ENCODE measurements at regions not wholly inside any gene's neighbourhood (a gene's known extent, or its start where the extent isn't known, plus 50 kb on each side); places are given as distances from the start of the nearest gene placed in this dataset. TPM values are rescaled to one million over a fixed set of nuclear protein-coding genes. Genes with fewer than 3 reads are reported as not detected.

DNA sequence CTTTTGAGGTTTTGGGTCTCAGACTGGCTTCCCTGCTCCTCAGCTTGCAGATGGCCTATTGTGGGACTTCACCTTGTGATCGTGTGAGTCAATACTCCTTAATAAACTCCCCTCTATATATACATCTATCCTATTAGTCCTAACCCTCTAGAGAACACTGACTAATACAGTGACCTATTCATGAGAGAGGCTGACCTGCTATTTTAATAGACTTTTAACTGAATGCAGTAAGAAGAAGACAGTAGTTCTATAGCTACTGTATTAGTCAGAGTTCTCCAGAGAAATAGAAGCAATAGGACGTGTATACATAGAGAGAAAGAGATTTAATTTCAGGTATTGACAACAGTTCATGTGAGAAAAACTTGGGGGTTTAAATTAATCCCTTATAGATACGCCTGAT is 53.3 kb upstream of the SMLR1 start:
- H3K4me3 ChIP-seq, result no peak overlapping the region
- H3K27me3 ChIP-seq, result no peaks in the 10 kb centered on the region
- H3K9me2 ChIP-seq (replicated peaks; ENCODE audit: insufficient read depth), result no peaks in the 10 kb centered on the region
- TF ChIP-seq EZH2 (IDR thresholded peaks at IDR 0.05; ENCODE audit: borderline replicate concordance) (no peak), EZH2phosphoT487 (IDR thresholded peaks at IDR 0.05; ENCODE audit: low read depth, severe bottlenecking, unreplicated experiment) (no peak)
- TF ChIP-seq, protein P1, sequence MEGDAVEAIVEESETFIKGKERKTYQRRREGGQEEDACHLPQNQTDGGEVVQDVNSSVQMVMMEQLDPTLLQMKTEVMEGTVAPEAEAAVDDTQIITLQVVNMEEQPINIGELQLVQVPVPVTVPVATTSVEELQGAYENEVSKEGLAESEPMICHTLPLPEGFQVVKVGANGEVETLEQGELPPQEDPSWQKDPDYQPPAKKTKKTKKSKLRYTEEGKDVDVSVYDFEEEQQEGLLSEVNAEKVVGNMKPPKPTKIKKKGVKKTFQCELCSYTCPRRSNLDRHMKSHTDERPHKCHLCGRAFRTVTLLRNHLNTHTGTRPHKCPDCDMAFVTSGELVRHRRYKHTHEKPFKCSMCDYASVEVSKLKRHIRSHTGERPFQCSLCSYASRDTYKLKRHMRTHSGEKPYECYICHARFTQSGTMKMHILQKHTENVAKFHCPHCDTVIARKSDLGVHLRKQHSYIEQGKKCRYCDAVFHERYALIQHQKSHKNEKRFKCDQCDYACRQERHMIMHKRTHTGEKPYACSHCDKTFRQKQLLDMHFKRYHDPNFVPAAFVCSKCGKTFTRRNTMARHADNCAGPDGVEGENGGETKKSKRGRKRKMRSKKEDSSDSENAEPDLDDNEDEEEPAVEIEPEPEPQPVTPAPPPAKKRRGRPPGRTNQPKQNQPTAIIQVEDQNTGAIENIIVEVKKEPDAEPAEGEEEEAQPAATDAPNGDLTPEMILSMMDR (IDR thresholded peaks at IDR 0.05; ENCODE audit: poor library complexity), result no peak
- H3K27ac ChIP-seq, result no peak overlapping the region
- H4K20me1 ChIP-seq (ENCODE audit: insufficient read depth, poor library complexity, severe bottlenecking), result no peaks in the 10 kb centered on the region
- WGBS (ENCODE audit: low lambda C conversion rate, missing lambda C conversion rate), result 91% methylated on average over 3 of the region's 3 CpGs
- no peak overlapping the region for H2AFZ ChIP-seq
- H3K4me1 ChIP-seq (ENCODE audit: insufficient read depth), result peaks cover 4% of the 10 kb centered on the region
- DNase-seq (ENCODE audit: low spot score), result no peak
- no peak overlapping the region for H3K4me2 ChIP-seq
- no peaks in the 10 kb centered on the region for H3K36me3 ChIP-seq (replicated peaks; ENCODE audit: insufficient read depth, low read depth)
- no peaks in the 10 kb centered on the region for H3K9me3 ChIP-seq (ENCODE audit: low read depth)
- H3K79me2 ChIP-seq, result no peaks in the 10 kb centered on the region

DNA sequence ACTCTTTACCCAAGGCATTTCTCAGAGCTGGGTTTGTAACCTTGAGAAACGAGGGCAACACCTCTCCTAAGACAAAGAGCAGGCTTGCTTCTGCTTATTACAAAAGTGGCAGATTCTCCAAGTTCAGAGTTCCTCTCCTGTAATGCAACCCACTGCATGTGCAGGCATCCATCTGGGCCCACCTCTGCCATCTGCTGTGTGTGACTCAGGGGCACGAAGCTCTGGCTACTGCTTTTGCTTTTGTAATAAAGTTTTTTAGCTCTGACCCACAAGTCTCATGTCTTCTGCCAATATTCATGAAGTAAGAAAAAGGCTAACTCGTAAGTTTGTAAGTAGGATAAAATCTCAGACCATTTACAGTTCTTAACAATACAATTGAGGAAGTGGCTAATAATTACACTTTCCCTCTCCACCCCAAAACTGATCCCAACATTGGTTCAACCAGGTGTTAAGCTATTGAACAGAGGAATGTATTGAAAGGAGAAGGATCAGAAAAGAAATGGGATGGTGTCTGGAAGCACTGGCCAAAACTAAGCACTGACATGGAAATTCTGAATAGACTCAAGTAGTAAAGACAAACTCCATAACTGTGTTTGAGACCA is 51.7 kb upstream of the SMLR1 start:
- no peak overlapping the region for H2AFZ ChIP-seq
- H3K4me3 ChIP-seq, result no peak overlapping the region
- WGBS (ENCODE audit: low lambda C conversion rate, missing lambda C conversion rate), result 74% methylated on average over 3 of the region's 3 CpGs
- no peak for TF ChIP-seq EZH2phosphoT487 (IDR thresholded peaks at IDR 0.05; ENCODE audit: low read depth, severe bottlenecking, unreplicated experiment)
- TF ChIP-seq EZH2 (IDR thresholded peaks at IDR 0.05; ENCODE audit: borderline replicate concordance), result no peak
- TF ChIP-seq, protein P1 (IDR thresholded peaks at IDR 0.05; ENCODE audit: poor library complexity), result no peak
- peaks cover 4% of the 10 kb centered on the region for H3K4me1 ChIP-seq (ENCODE audit: insufficient read depth)
- H3K79me2 ChIP-seq, result no peaks in the 10 kb centered on the region
- no peaks in the 10 kb centered on the region for H3K9me3 ChIP-seq (ENCODE audit: low read depth)
- no peaks in the 10 kb centered on the region for H4K20me1 ChIP-seq (ENCODE audit: insufficient read depth, poor library complexity, severe bottlenecking)
- no peak overlapping the region for H3K4me2 ChIP-seq
- H3K36me3 ChIP-seq (replicated peaks; ENCODE audit: insufficient read depth, low read depth), result no peaks in the 10 kb centered on the region
- H3K27ac ChIP-seq, result no peak overlapping the region
- no peaks in the 10 kb centered on the region for H3K9me2 ChIP-seq (replicated peaks; ENCODE audit: insufficient read depth)
- H3K27me3 ChIP-seq, result no peaks in the 10 kb centered on the region
- DNase-seq (ENCODE audit: low spot score), result no peak

DNA sequence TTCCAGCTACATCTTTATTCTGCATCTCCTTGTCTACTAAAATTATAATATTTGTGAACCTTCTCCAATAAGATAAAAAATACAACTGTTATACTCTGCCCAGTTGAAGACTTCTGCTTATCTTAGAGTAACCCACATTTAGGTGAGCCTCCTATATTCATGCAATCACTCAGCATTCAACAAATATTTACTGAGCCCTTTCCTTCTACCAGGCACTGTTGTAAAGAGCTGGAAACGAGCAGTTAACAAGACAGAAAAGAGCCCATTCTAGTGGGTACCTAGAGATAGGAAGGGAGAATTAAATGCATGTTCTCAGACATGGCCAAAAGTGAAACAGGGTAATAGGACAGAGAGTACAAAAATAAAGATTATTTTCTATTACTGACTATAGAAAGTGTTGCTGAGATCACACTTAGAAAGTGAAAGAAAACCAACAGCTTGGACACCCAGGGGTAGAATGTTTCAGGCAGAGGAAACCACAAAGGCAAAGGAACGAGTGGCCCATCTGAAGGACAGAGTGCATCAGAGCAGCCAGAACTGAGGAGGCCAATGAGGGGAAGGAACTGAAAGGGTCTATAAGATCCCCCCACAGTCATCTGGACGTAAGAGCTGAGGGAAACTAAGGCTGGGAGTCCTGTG is 50.8 kb upstream of the SMLR1 start:
- no peaks in the 10 kb centered on the region for H3K27me3 ChIP-seq
- no peak for TF ChIP-seq EZH2phosphoT487 (IDR thresholded peaks at IDR 0.05; ENCODE audit: low read depth, severe bottlenecking, unreplicated experiment)
- no peak for TF ChIP-seq EZH2 (IDR thresholded peaks at IDR 0.05; ENCODE audit: borderline replicate concordance)
- TF ChIP-seq, protein P1 (IDR thresholded peaks at IDR 0.05; ENCODE audit: poor library complexity), result no peak
- no peaks in the 10 kb centered on the region for H3K36me3 ChIP-seq (replicated peaks; ENCODE audit: insufficient read depth, low read depth)
- H4K20me1 ChIP-seq (ENCODE audit: insufficient read depth, poor library complexity, severe bottlenecking), result no peaks in the 10 kb centered on the region
- H3K4me3 ChIP-seq, result no peak overlapping the region
- no peaks in the 10 kb centered on the region for H3K9me3 ChIP-seq (ENCODE audit: low read depth)
- H2AFZ ChIP-seq, result no peak overlapping the region
- DNase-seq (ENCODE audit: low spot score), result no peak
- WGBS (ENCODE audit: low lambda C conversion rate, missing lambda C conversion rate), result 66% methylated on average over 3 of the region's 3 CpGs
- peak overlapping the region; percentile 54 for H3K4me2 ChIP-seq
- H3K27ac ChIP-seq, result peak overlapping the region; percentile 21
- H3K79me2 ChIP-seq, result no peaks in the 10 kb centered on the region
- H3K4me1 ChIP-seq (ENCODE audit: insufficient read depth), result peaks cover 4% of the 10 kb centered on the region
- no peaks in the 10 kb centered on the region for H3K9me2 ChIP-seq (replicated peaks; ENCODE audit: insufficient read depth)

Small RNAs in the stretch of these regions (small RNA-seq; reads per million reads assigned to genes)
- not detected for gene RF00019
